ENCODE measurements at regions not wholly inside any gene's neighbourhood (a gene's known extent, or its start where the extent isn't known, plus 50 kb on each side); places are given as distances from the start of the nearest gene placed in this dataset.

DNA sequence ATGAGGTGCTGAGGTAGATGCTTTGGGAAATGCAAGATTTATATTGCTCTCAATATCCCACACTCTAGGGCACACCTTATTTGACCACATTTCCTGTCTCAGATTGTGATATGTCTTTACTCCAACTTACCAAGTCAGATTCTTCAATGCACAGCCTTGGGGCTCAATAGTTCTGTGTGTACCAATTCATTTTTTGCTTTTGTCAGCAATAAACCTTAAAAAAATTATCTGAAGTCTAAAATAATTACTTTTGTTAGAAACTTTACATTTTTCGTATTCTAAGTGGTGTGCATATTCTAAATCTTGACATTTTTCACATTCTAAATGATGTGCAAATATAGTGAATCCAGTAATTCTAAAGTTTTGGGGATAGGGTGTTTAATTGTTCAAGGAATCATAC lies 447.5 kb upstream of the COX7C start:
- TF ChIP-seq, protein P1, sequence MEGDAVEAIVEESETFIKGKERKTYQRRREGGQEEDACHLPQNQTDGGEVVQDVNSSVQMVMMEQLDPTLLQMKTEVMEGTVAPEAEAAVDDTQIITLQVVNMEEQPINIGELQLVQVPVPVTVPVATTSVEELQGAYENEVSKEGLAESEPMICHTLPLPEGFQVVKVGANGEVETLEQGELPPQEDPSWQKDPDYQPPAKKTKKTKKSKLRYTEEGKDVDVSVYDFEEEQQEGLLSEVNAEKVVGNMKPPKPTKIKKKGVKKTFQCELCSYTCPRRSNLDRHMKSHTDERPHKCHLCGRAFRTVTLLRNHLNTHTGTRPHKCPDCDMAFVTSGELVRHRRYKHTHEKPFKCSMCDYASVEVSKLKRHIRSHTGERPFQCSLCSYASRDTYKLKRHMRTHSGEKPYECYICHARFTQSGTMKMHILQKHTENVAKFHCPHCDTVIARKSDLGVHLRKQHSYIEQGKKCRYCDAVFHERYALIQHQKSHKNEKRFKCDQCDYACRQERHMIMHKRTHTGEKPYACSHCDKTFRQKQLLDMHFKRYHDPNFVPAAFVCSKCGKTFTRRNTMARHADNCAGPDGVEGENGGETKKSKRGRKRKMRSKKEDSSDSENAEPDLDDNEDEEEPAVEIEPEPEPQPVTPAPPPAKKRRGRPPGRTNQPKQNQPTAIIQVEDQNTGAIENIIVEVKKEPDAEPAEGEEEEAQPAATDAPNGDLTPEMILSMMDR (IDR thresholded peaks at IDR 0.05; ENCODE audit: poor library complexity, severe bottlenecking) = no peak
- TF ChIP-seq TAF1 (IDR thresholded peaks at IDR 0.05; ENCODE audit: low read depth) (no peak), EZH2 (IDR thresholded peaks at IDR 0.05; ENCODE audit: borderline replicate concordance, insufficient read depth, low read length, poor library complexity, severe bottlenecking) (no peak), EP300 (conservative IDR thresholded peaks at IDR 0.05; ENCODE audit: poor library complexity, severe bottlenecking) (no peak)

Measured in neural cell (in vitro differentiated cells).